CD4-positive, alpha-beta memory T cell (primary cell): ENCODE measurements at regions not wholly inside any gene's neighbourhood (a gene's known extent, or its start where the extent isn't known, plus 50 kb on each side); places are given as distances from the start of the nearest gene placed in this dataset.

ENCODE experiments used
- CTCF ChIA-PET: fragments of 350-600 bp; sonication (Branson Sonifier 250); formaldehyde crosslinking; loops from one replicate; lab custom pipeline; 2021; ENCODE audit warnings: inconsistent platforms; ENCODE audit not compliant: partially characterized antibody; lab: Charles Lee
- POLR2A ChIA-PET: fragments of 350-600 bp; sonication (Branson Sonifier 250); formaldehyde crosslinking; loops from one replicate; lab custom pipeline; 2021; ENCODE audit not compliant: partially characterized antibody; lab: Charles Lee
- DNase-seq, 5 donors: peaks; one replicate each; pipeline versions ENCODE4 v3.0.0 to v3.0.0-alpha.2; 2020 to 2022; ENCODE audit warnings: mixed read lengths in 1 of 5
- H3K27ac ChIP-seq: one replicate; pipeline ENCODE4 v1.7.0; 2013; ENCODE audit warnings: low read depth, low read length
- H3K27me3 ChIP-seq: 2 replicates; pipeline ENCODE4 v1.7.0; 2013; ENCODE audit warnings: mild to moderate bottlenecking, low read length, moderate library complexity; ENCODE audit not compliant: insufficient read depth
- H3K36me3 ChIP-seq: 2 replicates; pipeline ENCODE4 v1.7.0; 2013; ENCODE audit warnings: mild to moderate bottlenecking, low read length, moderate library complexity; ENCODE audit not compliant: insufficient read depth
- H3K4me1 ChIP-seq: 2 replicates; pipeline ENCODE4 v1.7.0; 2013; ENCODE audit warnings: mild to moderate bottlenecking, low read length, moderate library complexity; ENCODE audit not compliant: insufficient read depth
- H3K4me3 ChIP-seq, 2 donors: one replicate each; pipeline ENCODE4 v1.7.0; 2013; ENCODE audit warnings: low read length in 2 of 2, mild to moderate bottlenecking in 1 of 2
- H3K9me3 ChIP-seq, 2 donors: one replicate each; pipeline ENCODE4 v1.7.0; 2013; ENCODE audit warnings: low read length in 2 of 2, control low read depth in 1 of 2; ENCODE audit not compliant: control insufficient read depth in 1 of 2
- H3K27ac Mint-ChIP-seq, 7 donors: one replicate each; pipeline ENCODE4 v1.8.0; 2020 to 2021; ENCODE audit warnings: mixed read lengths in 7 of 7, mild to moderate bottlenecking in 6 of 7, inconsistent platforms in 3 of 7, moderate library complexity in 3 of 7
- H3K27me3 Mint-ChIP-seq, 2 donors: one replicate each; pipeline ENCODE4 v1.8.0; 2020 to 2021; ENCODE audit warnings: mixed read lengths in 2 of 2
- H3K36me3 Mint-ChIP-seq, 2 donors: one replicate each; pipeline ENCODE4 v1.8.0; 2020 to 2021; ENCODE audit warnings: mixed read lengths in 2 of 2, inconsistent platforms in 1 of 2, mild to moderate bottlenecking in 1 of 2
- H3K4me1 Mint-ChIP-seq, 4 donors: one replicate each; pipeline ENCODE4 v1.8.0; 2020 to 2021; ENCODE audit warnings: mixed read lengths in 4 of 4, mild to moderate bottlenecking in 1 of 4
- H3K4me3 Mint-ChIP-seq, 8 donors: one replicate each; pipeline ENCODE4 v1.8.0; 2020 to 2021; ENCODE audit warnings: mixed read lengths in 8 of 8, mild to moderate bottlenecking in 7 of 8, moderate library complexity in 6 of 8, inconsistent platforms in 3 of 8
- H3K9me3 Mint-ChIP-seq, 8 donors: one replicate each; pipeline ENCODE4 v1.8.0; 2020 to 2021; ENCODE audit warnings: mixed read lengths in 8 of 8, mild to moderate bottlenecking in 5 of 8, inconsistent platforms in 3 of 8, moderate library complexity in 1 of 8
- intact Hi-C: fragments of 100-400 bp; cut with micrococcal nuclease; formaldehyde crosslinking; loops from one replicate; pipeline ENCODE4 v1.15.1; 2023

DNA sequence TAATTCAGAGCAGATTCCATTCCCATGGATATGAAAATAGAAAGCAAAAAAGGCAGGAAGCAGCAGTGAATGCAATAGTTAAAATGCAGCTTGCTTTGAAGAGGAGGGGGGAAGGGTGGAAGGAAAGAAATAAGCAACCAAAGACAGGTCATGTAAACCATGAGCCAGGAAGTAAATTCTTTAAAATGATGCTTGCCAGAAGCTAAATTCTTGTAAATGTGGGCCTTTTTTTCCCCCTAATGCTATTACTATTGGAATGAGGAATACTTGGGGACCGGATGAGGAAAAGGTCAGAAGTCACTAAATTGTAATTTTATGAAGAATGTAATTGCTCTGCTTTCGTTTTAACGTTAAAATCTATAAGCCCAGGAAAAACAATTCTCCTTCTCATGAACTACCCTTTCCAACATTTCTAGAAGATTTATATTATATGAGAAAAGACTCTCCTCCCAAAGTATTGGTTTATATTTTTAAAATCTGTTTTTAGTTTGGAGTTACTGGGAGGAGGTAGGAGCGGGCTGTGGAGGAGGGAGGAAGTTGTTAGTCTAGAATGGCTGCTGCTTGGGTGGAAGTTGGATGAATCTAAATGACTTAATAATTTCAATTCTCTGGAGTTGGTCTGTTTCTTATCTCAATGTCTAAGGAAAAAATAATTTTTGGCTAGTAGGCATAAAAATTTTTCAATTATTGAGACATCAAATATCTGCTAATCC is 77.6 kb upstream of the PCDH18 start:
- peaks cover 0 to 8% (median 5%) of the 10 kb centered on the region in 8 donors for H3K9me3 Mint-ChIP-seq
- H3K4me3 Mint-ChIP-seq = no peak overlapping the region
- H3K4me1 ChIP-seq = no peaks in the 10 kb centered on the region
- H3K27me3 ChIP-seq = no peaks in the 10 kb centered on the region
- no peak overlapping the region for H3K27ac Mint-ChIP-seq
- intact Hi-C loops = no loop called here
- no peaks in the 10 kb centered on the region for H3K36me3 Mint-ChIP-seq
- POLR2A ChIA-PET = no interaction called here
- no peak for DNase-seq
- H3K27ac ChIP-seq = no peak overlapping the region
- H3K36me3 ChIP-seq = no peaks in the 10 kb centered on the region
- H3K4me3 ChIP-seq = no peak overlapping the region
- H3K9me3 ChIP-seq = no peaks in the 10 kb centered on the region
- CTCF ChIA-PET = no interaction called here
- H3K27me3 Mint-ChIP-seq = peaks cover 0 to 1% of the 10 kb centered on the region in 2 donors
- H3K4me1 Mint-ChIP-seq = no peaks in the 10 kb centered on the region

DNA sequence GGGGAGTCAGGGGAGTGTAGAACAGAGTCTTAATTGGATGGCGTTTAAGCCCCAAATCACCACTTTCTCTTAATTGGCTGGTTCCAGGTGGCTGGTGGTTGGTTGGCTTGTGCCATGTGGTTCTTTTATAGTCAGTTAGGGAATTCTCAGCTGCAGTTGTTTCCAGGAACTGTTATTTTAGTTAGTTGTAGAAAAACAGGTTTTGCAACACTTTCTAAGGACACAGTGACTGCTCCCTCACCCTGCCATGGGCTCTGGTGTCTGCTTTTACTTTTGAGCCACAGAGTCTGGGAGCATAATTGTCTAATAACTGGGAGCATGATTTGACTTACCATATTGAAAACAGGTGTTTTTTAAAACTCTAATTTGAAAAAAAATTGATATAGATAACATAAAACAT is 75.8 kb upstream of the PCDH18 start:
- Histone ChIP-seq H3K27ac (no peak overlapping the region), H3K27me3 (no peaks in the 10 kb centered on the region), H3K4me1 (no peaks in the 10 kb centered on the region), H3K36me3 (no peaks in the 10 kb centered on the region), H3K4me3 (no peak overlapping the region), H3K9me3 (no peaks in the 10 kb centered on the region)
- Mint-ChIP-seq H3K9me3 (peaks cover 0 to 6% (median 4%) of the 10 kb centered on the region in 8 donors), H3K27me3 (peaks cover 0 to 1% of the 10 kb centered on the region in 2 donors), H3K27ac (no peak overlapping the region), H3K4me1 (no peaks in the 10 kb centered on the region), H3K4me3 (no peak overlapping the region), H3K36me3 (no peaks in the 10 kb centered on the region)
- POLR2A ChIA-PET = no interaction called here
- CTCF ChIA-PET = no interaction called here
- DNase-seq = no peak
- intact Hi-C loops = no loop called here

DNA sequence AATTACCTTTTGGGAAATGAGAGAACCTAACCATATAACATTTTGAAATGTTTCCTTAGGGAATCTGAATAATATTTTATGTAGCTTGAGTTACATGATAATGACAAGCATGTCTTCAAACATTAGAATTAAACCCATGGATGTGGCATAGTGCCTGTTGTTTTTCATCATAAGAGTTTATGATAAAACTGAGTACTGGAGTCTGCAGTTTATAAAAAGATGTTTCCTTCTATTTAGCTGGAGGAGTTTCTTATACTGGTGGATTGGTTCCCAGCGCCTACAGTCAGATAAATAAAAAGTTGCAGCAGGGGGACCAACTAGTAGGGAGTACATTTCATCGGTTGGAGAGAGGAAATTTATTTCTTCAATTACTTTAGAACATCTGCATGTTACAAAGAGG is 70.1 kb upstream of the PCDH18 start:
- H3K4me3 ChIP-seq = no peak overlapping the region
- no peaks in the 10 kb centered on the region for H3K36me3 ChIP-seq
- no peaks in the 10 kb centered on the region for H3K27me3 ChIP-seq
- peaks cover 0 to 1% of the 10 kb centered on the region in 2 donors for H3K27me3 Mint-ChIP-seq
- no peak overlapping the region for H3K27ac ChIP-seq
- H3K9me3 ChIP-seq = no peaks in the 10 kb centered on the region
- no peak overlapping the region for H3K27ac Mint-ChIP-seq
- H3K4me1 ChIP-seq = no peaks in the 10 kb centered on the region
- H3K9me3 Mint-ChIP-seq = peaks cover 0 to 4% (median 0%) of the 10 kb centered on the region in 8 donors
- no peaks in the 10 kb centered on the region for H3K36me3 Mint-ChIP-seq
- no peak for DNase-seq
- ChIA-PET CTCF (no interaction called here), POLR2A (no interaction called here)
- no peak overlapping the region for H3K4me3 Mint-ChIP-seq
- intact Hi-C loops = no loop called here
- no peaks in the 10 kb centered on the region for H3K4me1 Mint-ChIP-seq

DNA sequence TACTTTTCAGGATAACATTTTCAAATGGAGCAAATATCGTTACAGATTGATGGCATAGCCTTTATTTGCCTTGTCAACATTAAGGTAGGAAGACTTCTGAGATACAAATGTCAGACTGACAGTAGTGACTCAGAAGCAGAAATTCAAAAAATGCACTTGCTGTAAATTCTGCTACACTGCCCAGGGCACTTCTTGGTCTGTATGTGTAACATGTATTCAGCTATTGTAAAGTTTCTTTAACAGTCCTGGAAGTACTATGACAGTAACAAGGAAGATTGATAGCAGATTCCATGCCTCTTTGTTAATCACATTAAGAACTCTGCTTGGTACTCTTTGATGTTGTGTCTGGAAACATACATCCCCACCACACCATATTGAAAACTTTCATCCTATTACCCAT is 69.6 kb upstream of the PCDH18 start:
- no peak overlapping the region for H3K4me3 ChIP-seq
- intact Hi-C loops = no loop called here
- POLR2A ChIA-PET = no interaction called here

DNA sequence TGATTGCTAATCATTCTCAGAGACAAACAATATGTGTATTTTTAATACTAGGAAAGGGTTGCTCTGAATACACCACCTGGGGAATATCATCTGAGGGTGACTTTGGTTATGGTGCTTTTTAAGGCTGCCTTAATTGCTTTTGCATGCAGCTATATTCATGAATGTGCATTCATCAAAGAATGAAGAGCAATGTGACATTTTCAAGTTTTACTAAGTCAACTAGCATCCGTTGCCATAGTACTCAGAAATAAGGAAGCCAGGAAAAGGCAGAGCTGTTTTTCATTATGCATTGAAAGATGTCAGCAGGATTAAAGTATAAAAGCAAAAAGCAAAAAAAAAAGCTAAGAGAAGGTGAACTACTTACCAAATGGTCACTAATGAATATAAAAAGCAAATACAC is 67.4 kb upstream of the PCDH18 start:
- ChIA-PET CTCF (no interaction called here), POLR2A (no interaction called here)
- no peaks in the 10 kb centered on the region for H3K27me3 Mint-ChIP-seq
- H3K36me3 Mint-ChIP-seq = no peaks in the 10 kb centered on the region
- DNase-seq = no peak
- peaks cover 0 to 2% (median 0%) of the 10 kb centered on the region in 8 donors for H3K9me3 Mint-ChIP-seq
- H3K4me3 Mint-ChIP-seq = no peak overlapping the region
- H3K4me3 ChIP-seq = no peak overlapping the region
- no peaks in the 10 kb centered on the region for H3K27me3 ChIP-seq
- no peaks in the 10 kb centered on the region for H3K9me3 ChIP-seq
- H3K4me1 ChIP-seq = no peaks in the 10 kb centered on the region
- H3K4me1 Mint-ChIP-seq = no peaks in the 10 kb centered on the region
- no peak overlapping the region for H3K27ac Mint-ChIP-seq
- H3K36me3 ChIP-seq = no peaks in the 10 kb centered on the region
- intact Hi-C loops = no loop called here
- no peak overlapping the region for H3K27ac ChIP-seq

More for the DNA sequence above, 69.6 kb upstream of the PCDH18 start:
- H3K27me3 Mint-ChIP-seq = peaks cover 0 to 1% of the 10 kb centered on the region in 2 donors
- no peak overlapping the region for H3K27ac ChIP-seq
- no peaks in the 10 kb centered on the region for H3K9me3 ChIP-seq
- no peak overlapping the region for H3K4me3 Mint-ChIP-seq
- H3K4me1 Mint-ChIP-seq = no peaks in the 10 kb centered on the region
- CTCF ChIA-PET = no interaction called here
- H3K36me3 ChIP-seq = no peaks in the 10 kb centered on the region
- no peak overlapping the region for H3K27ac Mint-ChIP-seq
- no peak for DNase-seq
- peaks cover 0 to 3% (median 0%) of the 10 kb centered on the region in 8 donors for H3K9me3 Mint-ChIP-seq
- no peaks in the 10 kb centered on the region for H3K27me3 ChIP-seq
- no peaks in the 10 kb centered on the region for H3K36me3 Mint-ChIP-seq
- no peaks in the 10 kb centered on the region for H3K4me1 ChIP-seq

DNA sequence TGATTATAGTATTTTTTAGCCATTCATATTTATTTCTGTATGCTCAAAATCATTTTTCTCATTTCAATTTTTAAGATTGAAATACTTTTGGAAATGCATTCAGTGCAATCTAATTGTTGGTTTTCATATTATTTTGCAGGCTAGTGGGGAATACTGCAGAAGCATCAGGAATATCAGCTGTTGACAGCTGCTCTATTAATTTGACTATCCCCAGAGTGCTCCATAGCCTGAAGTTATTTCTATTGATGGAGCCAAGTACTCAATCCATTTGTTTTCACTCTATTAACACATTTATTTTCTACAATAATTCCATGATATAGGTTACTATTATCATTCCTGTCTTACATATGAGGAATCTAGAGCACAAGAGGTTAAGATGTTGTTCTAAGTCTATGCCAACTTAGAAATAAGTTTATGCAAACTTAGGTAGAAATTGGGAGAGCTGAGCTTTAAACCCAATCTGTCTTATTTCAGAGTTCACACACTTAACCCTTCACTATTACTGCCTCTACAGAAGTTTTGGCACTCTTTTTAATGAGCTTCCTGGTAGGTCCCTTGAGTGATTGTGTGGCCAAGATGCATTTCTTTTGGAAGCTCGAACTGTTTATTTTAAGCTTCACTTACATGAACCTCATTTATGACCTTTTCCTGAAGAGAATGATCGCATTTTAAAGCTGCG is 65.6 kb upstream of the PCDH18 start:
- H3K9me3 Mint-ChIP-seq = peaks cover 0 to 4% (median 0%) of the 10 kb centered on the region in 8 donors
- no peaks in the 10 kb centered on the region for H3K27me3 ChIP-seq
- intact Hi-C loops = no loop called here
- H3K27me3 Mint-ChIP-seq = no peaks in the 10 kb centered on the region
- H3K36me3 ChIP-seq = no peaks in the 10 kb centered on the region
- ChIA-PET CTCF (no interaction called here), POLR2A (no interaction called here)
- no peaks in the 10 kb centered on the region for H3K9me3 ChIP-seq
- no peak overlapping the region for H3K27ac Mint-ChIP-seq
- DNase-seq = no peak
- no peak overlapping the region for H3K4me3 ChIP-seq
- no peaks in the 10 kb centered on the region for H3K4me1 Mint-ChIP-seq
- no peak overlapping the region for H3K4me3 Mint-ChIP-seq
- no peaks in the 10 kb centered on the region for H3K36me3 Mint-ChIP-seq
- no peak overlapping the region for H3K27ac ChIP-seq
- H3K4me1 ChIP-seq = no peaks in the 10 kb centered on the region

DNA sequence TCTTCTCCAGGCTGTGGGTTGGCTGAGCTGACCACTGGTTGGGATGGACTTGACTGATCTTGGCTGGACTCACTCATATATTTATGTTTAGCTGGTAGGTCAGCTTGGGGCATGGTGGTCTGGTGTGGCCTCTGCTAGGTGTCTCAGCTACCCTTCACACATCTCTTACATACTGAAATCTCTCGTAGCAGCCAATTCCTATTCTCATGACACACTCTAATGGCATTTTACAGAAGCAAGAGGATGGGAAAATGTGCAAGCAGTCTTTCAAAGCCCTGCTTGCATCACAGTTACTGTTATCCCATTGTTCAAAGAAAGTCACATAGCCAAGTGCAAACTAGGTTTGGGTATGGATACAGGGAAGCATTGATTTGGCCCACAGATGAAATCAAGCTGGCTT is 55.5 kb upstream of the PCDH18 start:
- H3K27ac ChIP-seq = no peak overlapping the region
- no peaks in the 10 kb centered on the region for H3K9me3 ChIP-seq
- H3K36me3 Mint-ChIP-seq = no peaks in the 10 kb centered on the region
- no peaks in the 10 kb centered on the region for H3K36me3 ChIP-seq
- ChIA-PET CTCF (no interaction called here), POLR2A (no interaction called here)
- no peaks in the 10 kb centered on the region for H3K4me1 ChIP-seq
- DNase-seq = no peak
- H3K4me3 ChIP-seq = no peak overlapping the region
- no peaks in the 10 kb centered on the region for H3K27me3 ChIP-seq
- intact Hi-C loops = no loop called here
- H3K4me3 Mint-ChIP-seq = no peak overlapping the region
- H3K4me1 Mint-ChIP-seq = no peaks in the 10 kb centered on the region
- H3K9me3 Mint-ChIP-seq = peaks cover 0 to 5% (median 0%) of the 10 kb centered on the region in 8 donors
- H3K27me3 Mint-ChIP-seq = no peaks in the 10 kb centered on the region
- no peak overlapping the region for H3K27ac Mint-ChIP-seq
